H1 (cell line): ENCODE measurements at regions not wholly inside any gene's neighbourhood (a gene's known extent, or its start where the extent isn't known, plus 50 kb on each side); places are given as distances from the start of the nearest gene placed in this dataset.

Experiments used
- YY1 ChIP-seq: IDR thresholded peaks from 2 replicates; pipeline ENCODE4 v1.6.1; 2011; ENCODE audit warnings: low read depth, mild to moderate bottlenecking, low read length
- ZNF274 ChIP-seq: IDR thresholded peaks from 2 replicates; pipeline ENCODE4 v1.7.0; 2012; ENCODE audit warnings: low read length, borderline replicate concordance; ENCODE audit errors: extremely low read depth

GRCh38 chr7:156274557-156274956 lies 366.0 kb upstream of the RNF32 start (continued):
- no peak for TF ChIP-seq ZNF274
- TF ChIP-seq YY1: no peak
